ENCODE measurements at regions not wholly inside any gene's neighbourhood (a gene's known extent, or its start where the extent isn't known, plus 50 kb on each side); places are given as distances from the start of the nearest gene placed in this dataset.

DNA sequence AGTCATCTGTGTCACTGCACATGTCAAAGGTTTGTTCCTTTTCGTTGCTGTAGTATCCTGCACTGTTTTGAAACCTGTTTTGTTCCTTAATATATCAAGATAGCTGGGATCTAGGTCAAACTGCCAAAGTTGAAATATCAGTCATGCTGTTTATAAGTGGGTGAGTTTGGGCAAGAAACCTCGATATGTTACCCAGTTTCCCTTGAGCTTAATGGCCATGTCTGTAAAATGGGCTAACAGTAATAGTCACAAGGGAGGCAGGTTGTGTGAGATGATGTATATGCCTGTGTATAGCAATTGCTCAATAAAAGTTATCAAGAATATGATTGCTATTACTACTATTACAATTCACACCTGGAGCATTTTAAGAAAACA lies 57.1 kb downstream of the BHLHE40 start:
- TF ChIP-seq, protein P1, sequence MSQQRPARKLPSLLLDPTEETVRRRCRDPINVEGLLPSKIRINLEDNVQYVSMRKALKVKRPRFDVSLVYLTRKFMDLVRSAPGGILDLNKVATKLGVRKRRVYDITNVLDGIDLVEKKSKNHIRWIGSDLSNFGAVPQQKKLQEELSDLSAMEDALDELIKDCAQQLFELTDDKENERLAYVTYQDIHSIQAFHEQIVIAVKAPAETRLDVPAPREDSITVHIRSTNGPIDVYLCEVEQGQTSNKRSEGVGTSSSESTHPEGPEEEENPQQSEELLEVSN (IDR thresholded peaks at IDR 0.05) = no peak
- TF ChIP-seq JUN (IDR thresholded peaks at IDR 0.05; ENCODE audit: low read depth, low read length) (no peak), EZH2 (IDR thresholded peaks at IDR 0.05; ENCODE audit: low read depth, low read length, severe bottlenecking) (no peak), RXRA (IDR thresholded peaks at IDR 0.05; ENCODE audit: insufficient read depth, low read depth, low read length) (no peak), CBX5 (IDR thresholded peaks at IDR 0.05; ENCODE audit: low read depth, low read length) (no peak), CHD1 (IDR thresholded peaks at IDR 0.05; ENCODE audit: low read depth, low read length) (no peak), KDM1A (IDR thresholded peaks at IDR 0.05; ENCODE audit: borderline replicate concordance, low read length) (no peak), POLR2A (IDR thresholded peaks at IDR 0.05; ENCODE audit: control extremely low read depth in 1 of 2, low read depth in 2 of 2, low read length in 2 of 2) (no peak), SUZ12 (IDR thresholded peaks at IDR 0.05; ENCODE audit: low read length) (no peak), BACH1 (IDR thresholded peaks at IDR 0.05; ENCODE audit: low read length) (no peak), RNF2 (IDR thresholded peaks at IDR 0.05; ENCODE audit: borderline replicate concordance, low read depth, low read length, missing control alignments, poor library complexity, severe bottlenecking) (no peak), POLR2AphosphoS5 (IDR thresholded peaks at IDR 0.05; ENCODE audit: low read depth, low read length) (no peak)
- TF ChIP-seq, protein P2, sequence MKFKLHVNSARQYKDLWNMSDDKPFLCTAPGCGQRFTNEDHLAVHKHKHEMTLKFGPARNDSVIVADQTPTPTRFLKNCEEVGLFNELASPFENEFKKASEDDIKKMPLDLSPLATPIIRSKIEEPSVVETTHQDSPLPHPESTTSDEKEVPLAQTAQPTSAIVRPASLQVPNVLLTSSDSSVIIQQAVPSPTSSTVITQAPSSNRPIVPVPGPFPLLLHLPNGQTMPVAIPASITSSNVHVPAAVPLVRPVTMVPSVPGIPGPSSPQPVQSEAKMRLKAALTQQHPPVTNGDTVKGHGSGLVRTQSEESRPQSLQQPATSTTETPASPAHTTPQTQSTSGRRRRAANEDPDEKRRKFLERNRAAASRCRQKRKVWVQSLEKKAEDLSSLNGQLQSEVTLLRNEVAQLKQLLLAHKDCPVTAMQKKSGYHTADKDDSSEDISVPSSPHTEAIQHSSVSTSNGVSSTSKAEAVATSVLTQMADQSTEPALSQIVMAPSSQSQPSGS (IDR thresholded peaks at IDR 0.05; ENCODE audit: low read length) = no peak
- TF ChIP-seq, protein P3, sequence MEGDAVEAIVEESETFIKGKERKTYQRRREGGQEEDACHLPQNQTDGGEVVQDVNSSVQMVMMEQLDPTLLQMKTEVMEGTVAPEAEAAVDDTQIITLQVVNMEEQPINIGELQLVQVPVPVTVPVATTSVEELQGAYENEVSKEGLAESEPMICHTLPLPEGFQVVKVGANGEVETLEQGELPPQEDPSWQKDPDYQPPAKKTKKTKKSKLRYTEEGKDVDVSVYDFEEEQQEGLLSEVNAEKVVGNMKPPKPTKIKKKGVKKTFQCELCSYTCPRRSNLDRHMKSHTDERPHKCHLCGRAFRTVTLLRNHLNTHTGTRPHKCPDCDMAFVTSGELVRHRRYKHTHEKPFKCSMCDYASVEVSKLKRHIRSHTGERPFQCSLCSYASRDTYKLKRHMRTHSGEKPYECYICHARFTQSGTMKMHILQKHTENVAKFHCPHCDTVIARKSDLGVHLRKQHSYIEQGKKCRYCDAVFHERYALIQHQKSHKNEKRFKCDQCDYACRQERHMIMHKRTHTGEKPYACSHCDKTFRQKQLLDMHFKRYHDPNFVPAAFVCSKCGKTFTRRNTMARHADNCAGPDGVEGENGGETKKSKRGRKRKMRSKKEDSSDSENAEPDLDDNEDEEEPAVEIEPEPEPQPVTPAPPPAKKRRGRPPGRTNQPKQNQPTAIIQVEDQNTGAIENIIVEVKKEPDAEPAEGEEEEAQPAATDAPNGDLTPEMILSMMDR (IDR thresholded peaks at IDR 0.05; ENCODE audit: control extremely low read depth in 1 of 3, insufficient read depth in 1 of 3, low read depth in 1 of 3, low read length in 3 of 3) = no peak

Data from H1 (cell line).